ENCODE measurements at regions not wholly inside any gene's neighbourhood (a gene's known extent, or its start where the extent isn't known, plus 50 kb on each side); places are given as distances from the start of the nearest gene placed in this dataset.
A peak's percentile ranks its signal among the peaks of the same experiment; 100 is the strongest.

- peak; percentile 12 for TF ChIP-seq CTCF (conservative IDR thresholded peaks at IDR 0.05; ENCODE audit: control insufficient read depth, insufficient read depth, low read depth, low read length)
- no peak overlapping the region for H3K4me3 ChIP-seq (ENCODE audit: control insufficient read depth, low read depth, low read length)
- no peak for DNase-seq (ENCODE audit: low read depth)
Measured at GRCh38 chr14:71863049-71863448, 69.2 kb upstream of the RGS6 start.

GRCh38 chr14:71863766-71864165, 68.5 kb upstream of the RGS6 start:
- DNase-seq (ENCODE audit: low read depth): no peak
- no peak overlapping the region for H3K4me3 ChIP-seq (ENCODE audit: control insufficient read depth, low read depth, low read length)
- no peak for TF ChIP-seq CTCF (conservative IDR thresholded peaks at IDR 0.05; ENCODE audit: control insufficient read depth, insufficient read depth, low read depth, low read length)

All from fibroblast of mammary gland (primary cell).